GM12873 (cell line): ENCODE measurements at regions not wholly inside any gene's neighbourhood (a gene's known extent, or its start where the extent isn't known, plus 50 kb on each side); places are given as distances from the start of the nearest gene placed in this dataset.

Experiments used
- TF ChIP-seq, protein P1 (sequence below): IDR thresholded peaks from 2 replicates; pipeline ENCODE4 v1.5.1; 2012; ENCODE audit warnings: low read depth, mild to moderate bottlenecking, moderate library complexity, low read length, control low read depth; ENCODE audit not compliant: insufficient read depth; ENCODE audit errors: missing control alignments

DNA sequence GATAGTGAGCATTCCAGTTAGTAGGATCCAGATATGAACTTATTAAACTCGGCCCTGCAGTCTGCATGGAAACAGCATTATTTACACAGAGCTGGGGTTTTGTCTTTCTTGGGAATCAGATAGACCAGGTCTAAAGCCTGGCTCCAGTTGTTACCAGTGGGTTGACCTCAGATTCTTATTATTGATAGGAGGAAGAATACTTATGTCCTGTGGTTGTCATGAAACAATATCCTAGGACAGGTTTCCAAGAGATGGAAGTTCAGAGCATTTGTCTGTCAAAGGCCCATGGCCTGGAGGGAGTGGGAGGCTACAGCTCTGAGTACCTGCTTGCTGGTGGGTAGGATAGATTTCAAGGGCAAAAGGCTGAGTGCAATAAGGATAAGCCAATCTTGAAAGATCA, 129.2 kb downstream of the BOD1 start:
- TF ChIP-seq, protein P1, sequence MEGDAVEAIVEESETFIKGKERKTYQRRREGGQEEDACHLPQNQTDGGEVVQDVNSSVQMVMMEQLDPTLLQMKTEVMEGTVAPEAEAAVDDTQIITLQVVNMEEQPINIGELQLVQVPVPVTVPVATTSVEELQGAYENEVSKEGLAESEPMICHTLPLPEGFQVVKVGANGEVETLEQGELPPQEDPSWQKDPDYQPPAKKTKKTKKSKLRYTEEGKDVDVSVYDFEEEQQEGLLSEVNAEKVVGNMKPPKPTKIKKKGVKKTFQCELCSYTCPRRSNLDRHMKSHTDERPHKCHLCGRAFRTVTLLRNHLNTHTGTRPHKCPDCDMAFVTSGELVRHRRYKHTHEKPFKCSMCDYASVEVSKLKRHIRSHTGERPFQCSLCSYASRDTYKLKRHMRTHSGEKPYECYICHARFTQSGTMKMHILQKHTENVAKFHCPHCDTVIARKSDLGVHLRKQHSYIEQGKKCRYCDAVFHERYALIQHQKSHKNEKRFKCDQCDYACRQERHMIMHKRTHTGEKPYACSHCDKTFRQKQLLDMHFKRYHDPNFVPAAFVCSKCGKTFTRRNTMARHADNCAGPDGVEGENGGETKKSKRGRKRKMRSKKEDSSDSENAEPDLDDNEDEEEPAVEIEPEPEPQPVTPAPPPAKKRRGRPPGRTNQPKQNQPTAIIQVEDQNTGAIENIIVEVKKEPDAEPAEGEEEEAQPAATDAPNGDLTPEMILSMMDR, result no peak

DNA sequence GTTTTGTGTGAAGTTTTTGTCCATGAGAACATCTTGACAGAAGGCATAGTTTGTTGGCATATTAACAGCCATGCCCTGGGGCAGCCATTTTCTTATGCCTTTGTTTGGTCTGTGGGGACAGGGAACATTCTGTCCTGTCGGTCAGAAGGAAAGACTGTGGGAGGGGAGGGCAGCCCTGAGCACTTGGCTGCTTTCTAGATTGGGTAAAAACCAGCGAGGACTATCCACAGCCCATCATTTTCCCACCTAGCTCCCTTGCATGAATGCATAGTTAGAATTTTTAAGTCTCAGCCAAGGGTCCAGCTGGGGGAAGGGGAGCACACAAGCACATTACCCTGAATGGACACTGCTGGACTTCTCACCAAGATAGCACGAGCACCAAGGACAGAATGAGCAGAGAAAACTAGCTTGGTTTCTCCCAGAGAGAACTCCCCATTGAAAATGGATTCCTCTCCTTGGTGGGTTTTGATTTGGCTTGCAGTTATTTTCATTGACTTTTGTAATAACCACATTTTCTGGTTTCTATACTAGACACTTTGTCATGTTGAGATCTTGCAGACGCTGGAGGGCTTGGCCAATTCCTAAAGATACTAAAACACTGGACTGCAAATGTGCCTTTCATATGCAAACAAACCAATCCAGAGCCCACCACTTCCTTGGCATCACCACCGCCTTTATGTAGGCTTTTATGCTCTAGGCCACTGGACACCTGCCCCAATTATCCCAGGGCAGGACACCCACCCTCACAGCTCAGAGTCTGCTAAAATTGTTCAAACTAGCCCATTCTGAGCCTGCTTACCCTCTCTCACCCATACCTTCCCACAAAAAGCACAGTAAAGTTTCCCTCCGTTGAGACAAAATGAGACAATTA, 129.9 kb downstream of the BOD1 start:
- TF ChIP-seq, protein P1, result no peak

DNA sequence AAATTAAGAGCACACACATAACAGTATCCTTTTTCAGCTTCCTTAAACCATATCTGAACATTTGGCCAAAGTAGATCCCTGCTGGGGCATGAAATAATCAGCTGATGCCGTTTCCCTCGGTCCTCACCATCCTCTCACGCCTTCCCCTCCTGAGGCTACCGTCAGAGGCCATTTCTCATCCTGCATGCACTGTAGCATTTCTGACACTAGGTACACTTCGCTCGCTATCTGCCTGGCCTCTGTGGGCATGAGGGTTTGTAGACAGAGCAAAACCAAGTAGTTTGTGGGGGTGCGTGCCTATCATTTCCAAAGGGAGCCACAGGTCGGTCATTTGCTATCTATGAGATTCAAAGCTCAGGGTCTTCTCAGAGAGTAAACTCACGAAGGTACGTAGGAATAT, 131.9 kb downstream of the BOD1 start:
- TF ChIP-seq, protein P1, result no peak

DNA sequence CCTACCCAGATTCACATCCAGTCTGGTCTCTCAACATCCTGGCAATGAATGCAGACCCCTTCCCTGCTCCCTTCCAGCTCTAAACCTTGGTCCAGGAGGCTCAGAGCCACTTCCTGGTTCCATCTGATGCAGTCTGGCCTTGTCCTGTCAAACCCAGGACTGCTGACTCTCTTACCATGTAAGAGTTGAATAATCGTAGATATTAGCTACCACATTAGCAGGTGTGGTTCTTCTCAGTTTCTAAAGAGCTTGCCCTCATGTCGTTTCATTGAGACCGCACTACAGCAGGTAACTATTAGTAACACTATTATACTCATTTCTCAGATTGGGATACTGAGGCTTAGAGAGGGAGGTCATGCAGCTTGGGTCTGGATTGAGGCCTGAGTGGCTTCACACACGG, 133.3 kb downstream of the BOD1 start:
- TF ChIP-seq, protein P1, result no peak

DNA sequence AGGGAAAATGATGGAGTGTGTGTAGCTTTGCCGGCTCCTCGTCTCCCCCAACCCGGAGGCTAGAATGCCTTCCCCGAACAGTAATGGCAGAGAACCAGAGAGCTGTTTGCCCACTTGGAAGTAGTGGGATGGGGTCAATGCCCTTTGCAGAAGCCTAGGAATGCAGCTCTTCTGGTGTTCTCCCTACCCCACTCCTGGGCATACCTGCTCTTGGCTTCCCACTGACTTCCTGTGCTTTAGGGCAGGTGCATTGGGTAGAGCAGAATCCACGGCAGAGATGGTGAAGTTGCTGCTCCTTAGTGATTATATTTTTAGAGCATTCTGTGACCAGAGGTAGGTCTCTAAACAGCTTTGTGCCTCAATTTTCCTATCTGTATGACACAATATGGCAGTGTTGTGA, 134.6 kb downstream of the BOD1 start:
- TF ChIP-seq, protein P1, result no peak

DNA sequence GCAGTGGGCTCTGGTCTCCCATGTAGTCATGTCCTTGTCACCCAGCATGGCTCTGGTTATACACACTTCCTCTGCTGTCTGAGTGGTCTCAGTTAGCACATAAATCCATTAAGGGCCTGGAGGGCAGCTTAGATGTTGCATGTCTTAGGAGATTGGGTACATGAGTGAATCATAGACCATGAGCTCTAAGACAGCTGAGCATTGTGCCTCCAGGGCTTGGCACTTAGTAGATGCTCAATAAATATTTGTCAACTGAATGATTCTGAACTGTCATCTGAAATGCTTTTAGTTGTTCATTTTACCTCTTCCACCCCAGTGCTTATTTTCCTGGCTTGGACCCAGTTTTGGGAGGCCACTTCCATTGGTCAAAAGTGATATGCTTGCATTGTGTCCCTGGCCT, 135.6 kb downstream of the BOD1 start:
- TF ChIP-seq, protein P1, result no peak

DNA sequence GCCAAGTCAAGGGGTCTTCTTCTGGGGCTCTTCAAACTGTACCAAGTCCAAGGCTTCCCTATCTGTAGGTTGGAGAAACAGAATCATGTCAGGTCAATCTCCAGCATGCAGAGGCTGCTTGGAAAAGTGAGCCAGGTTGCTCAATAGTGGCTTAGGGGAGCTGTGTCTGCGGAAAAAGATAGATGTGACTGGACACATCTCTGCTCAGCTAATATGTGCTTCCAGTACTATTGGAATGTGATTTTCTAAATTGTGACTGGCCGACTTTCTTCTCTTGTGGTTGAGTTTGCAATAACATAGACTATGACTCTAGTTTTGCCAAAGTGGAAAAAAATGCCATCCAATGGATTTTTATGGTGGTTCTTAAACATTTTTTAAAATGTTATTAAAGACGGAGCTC, 136.7 kb downstream of the BOD1 start:
- TF ChIP-seq, protein P1, result no peak
